Breast epithelium (tissue), 3 donors: ENCODE measurements at regions not wholly inside any gene's neighbourhood (a gene's known extent, or its start where the extent isn't known, plus 50 kb on each side); places are given as distances from the start of the nearest gene placed in this dataset.

Source experiments
- POLR2A ChIP-seq: fragments of 450-650 bp; IDR thresholded peaks from one replicate; pipeline ENCODE4 v1.6.1; 2016; ENCODE audit warnings: antibody characterized with exemption, mild to moderate bottlenecking, moderate library complexity
- POLR2AphosphoS5 ChIP-seq, 3 donors: sonication (generic); formaldehyde crosslinking; IDR thresholded peaks; one replicate each; pipeline ENCODE4 v1.6.1; 2017; ENCODE audit warnings: antibody characterized with exemption in 3 of 3
- TF ChIP-seq, protein P1 (sequence below), 3 donors: fragments of 450-650 bp; IDR thresholded peaks; one replicate each; pipeline ENCODE4 v1.5.1; 2016 to 2017; ENCODE audit warnings: antibody characterized with exemption in 3 of 3, mild to moderate bottlenecking in 3 of 3, moderate library complexity in 3 of 3

DNA sequence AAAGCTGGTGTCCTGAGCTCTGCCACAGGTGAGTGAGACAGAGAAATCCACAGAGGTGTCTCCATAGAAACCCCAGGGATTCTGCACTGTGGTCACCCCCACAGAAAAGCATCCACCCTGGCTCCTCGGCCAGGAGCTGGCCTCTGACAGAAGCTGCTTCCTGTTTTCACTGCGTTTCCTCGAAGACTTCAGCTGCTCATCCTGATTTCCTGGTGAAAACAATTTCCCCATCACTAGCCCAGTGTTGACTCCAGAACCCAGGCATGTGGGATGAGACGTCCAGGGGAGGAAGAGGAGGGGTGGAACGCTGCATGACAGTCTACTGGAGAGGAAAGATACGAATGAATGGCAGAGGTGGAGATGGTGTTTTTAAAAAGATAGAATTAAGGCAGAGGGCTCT, 60.3 kb upstream of the GPR45 start:
- TF ChIP-seq, protein P1, sequence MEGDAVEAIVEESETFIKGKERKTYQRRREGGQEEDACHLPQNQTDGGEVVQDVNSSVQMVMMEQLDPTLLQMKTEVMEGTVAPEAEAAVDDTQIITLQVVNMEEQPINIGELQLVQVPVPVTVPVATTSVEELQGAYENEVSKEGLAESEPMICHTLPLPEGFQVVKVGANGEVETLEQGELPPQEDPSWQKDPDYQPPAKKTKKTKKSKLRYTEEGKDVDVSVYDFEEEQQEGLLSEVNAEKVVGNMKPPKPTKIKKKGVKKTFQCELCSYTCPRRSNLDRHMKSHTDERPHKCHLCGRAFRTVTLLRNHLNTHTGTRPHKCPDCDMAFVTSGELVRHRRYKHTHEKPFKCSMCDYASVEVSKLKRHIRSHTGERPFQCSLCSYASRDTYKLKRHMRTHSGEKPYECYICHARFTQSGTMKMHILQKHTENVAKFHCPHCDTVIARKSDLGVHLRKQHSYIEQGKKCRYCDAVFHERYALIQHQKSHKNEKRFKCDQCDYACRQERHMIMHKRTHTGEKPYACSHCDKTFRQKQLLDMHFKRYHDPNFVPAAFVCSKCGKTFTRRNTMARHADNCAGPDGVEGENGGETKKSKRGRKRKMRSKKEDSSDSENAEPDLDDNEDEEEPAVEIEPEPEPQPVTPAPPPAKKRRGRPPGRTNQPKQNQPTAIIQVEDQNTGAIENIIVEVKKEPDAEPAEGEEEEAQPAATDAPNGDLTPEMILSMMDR (IDR thresholded peaks at IDR 0.05): no peak
- TF ChIP-seq POLR2AphosphoS5 (IDR thresholded peaks at IDR 0.05) (no peak), POLR2A (no peak)
